ENCODE measurements at regions not wholly inside any gene's neighbourhood (a gene's known extent, or its start where the extent isn't known, plus 50 kb on each side); places are given as distances from the start of the nearest gene placed in this dataset.

DNA sequence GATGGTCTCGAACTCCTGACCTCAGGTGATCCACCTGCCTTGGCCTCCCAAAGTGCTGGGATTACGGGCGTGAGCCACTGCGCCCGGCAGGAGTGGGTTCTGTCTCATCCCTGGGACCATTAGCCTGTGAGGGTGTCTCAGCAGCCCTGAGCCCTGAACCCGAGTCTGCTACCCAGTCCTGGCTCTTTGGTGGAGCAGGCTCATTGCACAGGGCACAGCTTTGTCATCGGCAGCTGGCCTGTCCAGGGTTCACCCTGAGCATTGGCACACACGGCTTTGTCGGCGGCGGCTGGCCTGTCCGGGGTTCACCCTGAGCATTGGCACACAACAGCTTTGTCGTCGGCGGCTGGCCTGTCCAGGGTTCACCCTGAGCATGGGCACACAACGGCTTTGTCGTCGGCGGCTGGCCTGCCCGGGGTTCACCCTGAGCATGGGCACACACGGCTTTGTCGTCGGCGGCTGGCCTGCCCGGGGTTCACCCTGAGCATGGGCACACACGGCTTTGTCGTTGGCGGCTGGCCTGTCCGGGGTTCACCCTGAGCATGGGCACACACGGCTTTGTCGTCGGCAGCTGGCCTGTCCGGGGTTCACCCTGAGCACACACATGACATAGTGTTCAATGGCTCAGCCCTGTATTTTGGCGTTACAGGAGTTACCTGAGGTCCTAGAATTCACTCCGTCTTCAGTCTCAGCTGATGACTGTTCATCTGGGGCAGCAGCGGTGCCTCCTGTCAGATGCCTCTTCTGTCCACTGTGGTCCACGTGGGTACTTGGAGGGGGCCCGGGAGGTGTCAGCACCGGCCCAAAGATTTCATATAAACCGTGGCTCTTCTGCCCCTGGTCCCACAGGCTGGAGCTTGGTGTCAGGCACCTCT, 1082.5 kb downstream of the BRD1 start:
- no peak overlapping the region for H3K9ac ChIP-seq (ENCODE audit: low read depth in 1 of 2, low read length in 2 of 2)
- no peak overlapping the region for H3K27ac ChIP-seq (ENCODE audit: low read depth, low read length)
- no peaks in the 10 kb centered on the region for H3K9me3 ChIP-seq (ENCODE audit: control insufficient read depth in 1 of 2, low read length in 2 of 2)
- H3K36me3 ChIP-seq (ENCODE audit: control insufficient read depth in 1 of 2, insufficient read depth in 2 of 2, low read length in 2 of 2), result no peaks in the 10 kb centered on the region
- H3K27me3 ChIP-seq (ENCODE audit: control insufficient read depth in 1 of 2, insufficient read depth in 2 of 2, low read length in 2 of 2), result no peaks in the 10 kb centered on the region
- H3K4me3 ChIP-seq (ENCODE audit: low read depth in 1 of 2, low read length in 2 of 2), result no peak overlapping the region
- H3K4me1 ChIP-seq (ENCODE audit: control insufficient read depth in 1 of 2, insufficient read depth in 2 of 2, low read length in 2 of 2), result no peaks in the 10 kb centered on the region

DNA sequence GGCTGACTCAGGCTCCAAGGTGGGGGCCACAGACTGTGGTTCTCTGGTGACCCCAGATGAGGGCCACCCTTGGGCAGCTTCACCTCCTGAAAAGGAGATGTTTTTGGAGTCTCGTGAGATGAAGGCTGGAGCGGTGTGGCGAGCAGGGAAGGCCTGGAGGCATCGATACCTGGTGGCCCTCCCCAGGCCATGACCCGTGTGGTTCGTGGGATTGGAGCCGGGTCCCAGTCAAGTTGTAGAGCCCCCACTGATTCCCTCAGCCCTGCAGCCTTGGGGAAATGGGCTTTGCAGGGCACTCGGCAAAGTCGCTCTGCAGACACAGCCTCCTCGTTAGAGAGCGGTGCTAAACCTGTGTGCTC, 1083.4 kb downstream of the BRD1 start:
- H3K9ac ChIP-seq (ENCODE audit: low read depth in 1 of 2, low read length in 2 of 2), result no peak overlapping the region
- H3K4me3 ChIP-seq (ENCODE audit: low read depth in 1 of 2, low read length in 2 of 2), result no peak overlapping the region
- no peak overlapping the region for H3K27ac ChIP-seq (ENCODE audit: low read depth, low read length)
- no peaks in the 10 kb centered on the region for H3K4me1 ChIP-seq (ENCODE audit: control insufficient read depth in 1 of 2, insufficient read depth in 2 of 2, low read length in 2 of 2)
- H3K9me3 ChIP-seq (ENCODE audit: control insufficient read depth in 1 of 2, low read length in 2 of 2), result no peaks in the 10 kb centered on the region
- H3K36me3 ChIP-seq (ENCODE audit: control insufficient read depth in 1 of 2, insufficient read depth in 2 of 2, low read length in 2 of 2), result no peaks in the 10 kb centered on the region
- H3K27me3 ChIP-seq (ENCODE audit: control insufficient read depth in 1 of 2, insufficient read depth in 2 of 2, low read length in 2 of 2), result no peaks in the 10 kb centered on the region

DNA sequence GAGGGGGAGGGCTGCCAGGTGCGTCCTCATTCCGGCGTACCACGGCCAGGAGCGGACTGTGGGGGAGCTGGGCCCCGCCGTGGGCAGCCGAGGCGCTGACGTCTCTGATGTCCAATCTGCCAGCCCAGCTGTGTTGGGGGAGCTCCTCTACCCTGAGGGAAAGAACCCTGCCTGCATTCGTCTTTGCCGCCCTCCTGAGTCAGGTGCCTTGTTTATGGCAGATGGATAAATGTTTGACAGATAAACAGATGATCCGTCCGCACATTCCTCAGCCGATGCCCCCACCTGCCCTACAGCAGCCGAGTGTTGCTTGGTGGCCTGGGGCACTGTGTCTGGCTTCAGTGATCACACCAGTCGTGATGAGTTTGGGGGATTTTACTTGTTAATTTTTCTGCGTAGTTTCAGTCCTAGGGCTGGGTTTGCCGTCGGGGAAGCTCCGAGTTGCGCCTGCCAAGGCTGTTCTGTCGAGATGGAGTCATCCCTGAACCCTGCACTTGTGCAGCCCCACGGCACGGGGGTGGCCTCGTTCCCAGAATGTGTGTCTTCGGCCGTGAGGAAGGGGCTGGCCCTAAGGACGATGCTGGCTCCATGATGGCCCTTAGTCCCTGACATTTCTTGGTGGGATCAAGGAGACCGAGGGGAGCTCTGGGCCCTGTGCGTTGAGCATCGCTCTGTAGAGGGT, 1083.9 kb downstream of the BRD1 start:
- no peaks in the 10 kb centered on the region for H3K36me3 ChIP-seq (ENCODE audit: control insufficient read depth in 1 of 2, insufficient read depth in 2 of 2, low read length in 2 of 2)
- H3K27me3 ChIP-seq (ENCODE audit: control insufficient read depth in 1 of 2, insufficient read depth in 2 of 2, low read length in 2 of 2), result no peaks in the 10 kb centered on the region
- no peaks in the 10 kb centered on the region for H3K9me3 ChIP-seq (ENCODE audit: control insufficient read depth in 1 of 2, low read length in 2 of 2)
- no peaks in the 10 kb centered on the region for H3K4me1 ChIP-seq (ENCODE audit: control insufficient read depth in 1 of 2, insufficient read depth in 2 of 2, low read length in 2 of 2)
- H3K4me3 ChIP-seq (ENCODE audit: low read depth in 1 of 2, low read length in 2 of 2), result no peak overlapping the region
- no peak overlapping the region for H3K27ac ChIP-seq (ENCODE audit: low read depth, low read length)
- no peak overlapping the region for H3K9ac ChIP-seq (ENCODE audit: low read depth in 1 of 2, low read length in 2 of 2)

DNA sequence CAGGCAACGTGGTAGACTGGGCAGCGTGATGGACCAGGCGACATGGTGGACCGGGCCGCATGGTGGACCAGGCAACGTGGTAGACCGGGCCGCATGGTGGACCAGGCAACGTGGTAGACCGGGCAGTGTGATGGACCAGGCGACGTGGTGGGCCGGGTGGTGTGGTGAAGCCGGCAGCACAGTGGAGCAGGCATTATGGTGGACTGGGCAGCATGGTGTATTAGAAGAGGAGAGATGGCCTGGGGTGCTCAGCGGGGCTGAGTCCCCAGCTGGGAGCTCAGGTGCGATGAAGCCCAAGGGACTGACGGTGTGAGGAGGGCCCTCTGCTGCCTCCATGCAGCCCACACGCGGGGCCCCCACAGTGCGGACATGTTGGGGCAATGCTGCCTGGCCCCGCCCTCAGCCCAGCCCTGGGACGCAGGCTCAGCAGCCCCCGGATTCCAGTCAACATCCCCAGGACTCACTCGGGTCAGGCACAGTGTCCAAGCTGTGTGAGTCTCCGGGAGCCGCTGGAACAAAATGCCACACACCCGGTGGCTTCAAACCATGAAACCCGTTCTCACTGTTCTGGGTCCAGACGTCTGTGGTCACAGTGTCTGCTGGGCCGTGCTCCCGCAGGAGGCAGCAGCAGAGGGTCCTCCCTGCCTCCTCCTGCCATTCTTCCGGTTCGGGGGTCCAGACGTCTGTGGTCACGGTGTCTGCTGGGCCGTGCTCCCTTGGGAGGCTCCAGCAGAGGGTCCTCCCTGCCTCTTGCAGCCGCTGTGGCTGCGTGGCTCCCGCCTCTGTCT, 1084.9 kb downstream of the BRD1 start:
- Histone ChIP-seq H3K27me3 (ENCODE audit: control insufficient read depth in 1 of 2, insufficient read depth in 2 of 2, low read length in 2 of 2) (no peaks in the 10 kb centered on the region), H3K9ac (ENCODE audit: low read depth in 1 of 2, low read length in 2 of 2) (no peak overlapping the region), H3K36me3 (ENCODE audit: control insufficient read depth in 1 of 2, insufficient read depth in 2 of 2, low read length in 2 of 2) (no peaks in the 10 kb centered on the region)

DNA sequence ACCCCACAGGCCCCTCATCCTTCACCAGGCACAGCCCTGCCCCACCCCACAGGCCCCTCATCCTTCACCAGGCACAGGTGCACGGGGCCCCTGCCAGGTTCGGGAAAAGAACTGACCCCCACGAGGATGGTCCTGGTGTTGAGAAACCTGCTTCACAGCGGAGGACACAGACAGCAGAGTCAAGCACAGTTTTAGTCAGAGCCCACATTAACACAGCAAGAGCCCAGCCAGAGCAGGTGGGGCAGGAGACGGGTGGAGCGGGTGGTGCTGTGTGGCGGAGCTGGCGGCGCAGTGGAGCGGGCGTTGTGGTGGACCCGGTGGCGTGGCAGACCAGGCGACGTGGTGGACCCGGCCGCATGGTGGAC, 1085.5 kb downstream of the BRD1 start:
- Histone ChIP-seq H3K27ac (ENCODE audit: low read depth, low read length) (no peak overlapping the region), H3K36me3 (ENCODE audit: control insufficient read depth in 1 of 2, insufficient read depth in 2 of 2, low read length in 2 of 2) (no peaks in the 10 kb centered on the region), H3K27me3 (ENCODE audit: control insufficient read depth in 1 of 2, insufficient read depth in 2 of 2, low read length in 2 of 2) (no peaks in the 10 kb centered on the region), H3K9ac (ENCODE audit: low read depth in 1 of 2, low read length in 2 of 2) (no peak overlapping the region), H3K9me3 (ENCODE audit: control insufficient read depth in 1 of 2, low read length in 2 of 2) (no peaks in the 10 kb centered on the region), H3K4me1 (ENCODE audit: control insufficient read depth in 1 of 2, insufficient read depth in 2 of 2, low read length in 2 of 2) (no peaks in the 10 kb centered on the region), H3K4me3 (ENCODE audit: low read depth in 1 of 2, low read length in 2 of 2) (no peak overlapping the region)

More for the DNA sequence above, 1084.9 kb downstream of the BRD1 start:
- no peak overlapping the region for H3K27ac ChIP-seq (ENCODE audit: low read depth, low read length)
- H3K4me3 ChIP-seq (ENCODE audit: low read depth in 1 of 2, low read length in 2 of 2), result no peak overlapping the region
- no peaks in the 10 kb centered on the region for H3K4me1 ChIP-seq (ENCODE audit: control insufficient read depth in 1 of 2, insufficient read depth in 2 of 2, low read length in 2 of 2)
- no peaks in the 10 kb centered on the region for H3K9me3 ChIP-seq (ENCODE audit: control insufficient read depth in 1 of 2, low read length in 2 of 2)

DNA sequence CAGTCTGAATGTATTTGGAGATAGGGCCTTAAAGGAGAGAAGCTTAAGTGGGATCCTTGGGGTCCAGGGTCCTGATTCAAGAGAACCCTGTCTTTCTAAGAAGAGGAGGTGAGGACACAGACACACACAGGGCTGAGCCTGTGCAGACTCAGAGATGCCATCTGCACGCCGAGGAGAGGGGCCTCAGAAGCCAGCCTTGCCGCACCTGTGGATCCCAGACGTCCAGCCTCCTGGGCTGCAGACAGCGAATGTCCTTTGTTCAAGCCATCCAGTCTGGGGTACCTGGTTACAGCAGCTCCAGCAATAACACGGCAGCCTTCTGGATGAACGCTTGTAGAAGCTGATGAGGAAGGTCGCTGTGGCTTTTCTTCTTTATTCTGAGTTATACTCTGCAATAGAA, 1086.1 kb downstream of the BRD1 start:
- H3K9ac ChIP-seq (ENCODE audit: low read depth in 1 of 2, low read length in 2 of 2), result no peak overlapping the region
- no peaks in the 10 kb centered on the region for H3K27me3 ChIP-seq (ENCODE audit: control insufficient read depth in 1 of 2, insufficient read depth in 2 of 2, low read length in 2 of 2)
- H3K4me1 ChIP-seq (ENCODE audit: control insufficient read depth in 1 of 2, insufficient read depth in 2 of 2, low read length in 2 of 2), result no peaks in the 10 kb centered on the region

DNA sequence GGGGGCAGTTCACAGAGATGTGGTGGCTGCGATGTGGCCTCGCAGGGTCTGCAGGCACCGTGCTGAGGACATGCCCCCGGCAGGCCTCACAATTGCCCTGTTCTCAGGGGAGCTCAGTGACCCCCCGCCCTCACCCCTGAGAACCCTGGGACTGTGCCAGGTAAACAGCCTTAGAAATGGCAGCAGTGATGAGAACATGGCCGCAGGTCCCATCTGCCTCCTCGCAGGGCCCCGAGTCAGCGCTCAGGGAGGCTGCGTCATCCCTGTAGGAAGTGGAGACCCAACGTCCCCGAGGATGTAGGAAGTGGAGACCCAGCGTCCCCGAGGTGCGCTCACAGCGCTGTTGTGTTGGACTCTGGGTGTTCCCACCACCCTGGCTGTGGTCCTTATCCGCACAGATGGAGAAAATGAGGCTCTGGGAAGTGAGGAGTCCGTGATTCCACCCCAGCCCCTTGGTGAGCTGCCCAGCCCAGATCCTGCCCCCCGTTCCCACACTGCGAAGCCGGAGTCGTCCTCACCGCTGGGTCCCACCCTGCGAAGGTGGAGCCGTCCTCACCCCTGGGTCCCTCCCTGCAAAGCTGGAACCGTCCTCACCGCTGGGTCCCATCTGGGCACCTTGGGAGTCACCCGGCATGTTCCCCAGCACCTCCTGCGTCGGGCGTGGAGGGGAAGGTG, 1086.8 kb downstream of the BRD1 start:
- H3K4me1 ChIP-seq (ENCODE audit: control insufficient read depth in 1 of 2, insufficient read depth in 2 of 2, low read length in 2 of 2), result no peaks in the 10 kb centered on the region
- no peak overlapping the region for H3K9ac ChIP-seq (ENCODE audit: low read depth in 1 of 2, low read length in 2 of 2)
- H3K36me3 ChIP-seq (ENCODE audit: control insufficient read depth in 1 of 2, insufficient read depth in 2 of 2, low read length in 2 of 2), result no peaks in the 10 kb centered on the region
- no peak overlapping the region for H3K4me3 ChIP-seq (ENCODE audit: low read depth in 1 of 2, low read length in 2 of 2)
- no peak overlapping the region for H3K27ac ChIP-seq (ENCODE audit: low read depth, low read length)
- no peaks in the 10 kb centered on the region for H3K27me3 ChIP-seq (ENCODE audit: control insufficient read depth in 1 of 2, insufficient read depth in 2 of 2, low read length in 2 of 2)
- no peaks in the 10 kb centered on the region for H3K9me3 ChIP-seq (ENCODE audit: control insufficient read depth in 1 of 2, low read length in 2 of 2)

More for the DNA sequence above, 1086.1 kb downstream of the BRD1 start:
- no peaks in the 10 kb centered on the region for H3K36me3 ChIP-seq (ENCODE audit: control insufficient read depth in 1 of 2, insufficient read depth in 2 of 2, low read length in 2 of 2)
- no peak overlapping the region for H3K4me3 ChIP-seq (ENCODE audit: low read depth in 1 of 2, low read length in 2 of 2)
- H3K27ac ChIP-seq (ENCODE audit: low read depth, low read length), result no peak overlapping the region
- H3K9me3 ChIP-seq (ENCODE audit: control insufficient read depth in 1 of 2, low read length in 2 of 2), result no peaks in the 10 kb centered on the region

DNA sequence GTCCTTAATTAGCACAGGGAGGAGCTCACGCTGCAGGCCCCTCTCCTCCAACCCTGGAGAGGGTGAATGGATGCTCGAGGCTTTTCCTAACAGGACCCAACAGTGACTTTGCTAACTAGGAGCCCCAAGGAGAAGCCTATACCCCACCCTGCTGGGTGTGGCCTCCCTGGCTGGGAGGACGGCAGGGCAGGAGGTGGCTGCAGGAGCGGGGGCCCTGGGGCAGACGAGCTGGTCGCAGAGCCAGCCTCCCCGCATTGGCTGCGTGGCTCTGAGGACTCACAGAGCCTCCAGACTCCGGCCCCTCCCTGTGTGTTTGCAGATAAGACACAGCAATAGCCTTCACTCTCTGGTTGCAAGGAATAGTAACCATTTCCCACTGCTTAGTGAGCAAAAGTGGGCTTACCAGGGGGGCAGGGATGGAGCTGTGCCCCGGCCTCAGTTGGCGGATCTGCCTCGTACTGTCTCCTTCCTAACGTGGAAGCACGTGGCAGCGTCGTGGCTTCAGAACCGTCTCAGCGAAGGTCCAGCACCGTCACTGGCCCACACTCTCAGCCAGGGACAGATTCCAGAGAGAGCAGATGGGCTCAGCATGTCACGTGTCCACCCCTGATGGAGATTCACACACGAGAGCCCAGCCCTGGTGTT, 1087.5 kb downstream of the BRD1 start:
- no peak overlapping the region for H3K9ac ChIP-seq (ENCODE audit: low read depth in 1 of 2, low read length in 2 of 2)
- no peaks in the 10 kb centered on the region for H3K27me3 ChIP-seq (ENCODE audit: control insufficient read depth in 1 of 2, insufficient read depth in 2 of 2, low read length in 2 of 2)
- no peaks in the 10 kb centered on the region for H3K36me3 ChIP-seq (ENCODE audit: control insufficient read depth in 1 of 2, insufficient read depth in 2 of 2, low read length in 2 of 2)

DNA sequence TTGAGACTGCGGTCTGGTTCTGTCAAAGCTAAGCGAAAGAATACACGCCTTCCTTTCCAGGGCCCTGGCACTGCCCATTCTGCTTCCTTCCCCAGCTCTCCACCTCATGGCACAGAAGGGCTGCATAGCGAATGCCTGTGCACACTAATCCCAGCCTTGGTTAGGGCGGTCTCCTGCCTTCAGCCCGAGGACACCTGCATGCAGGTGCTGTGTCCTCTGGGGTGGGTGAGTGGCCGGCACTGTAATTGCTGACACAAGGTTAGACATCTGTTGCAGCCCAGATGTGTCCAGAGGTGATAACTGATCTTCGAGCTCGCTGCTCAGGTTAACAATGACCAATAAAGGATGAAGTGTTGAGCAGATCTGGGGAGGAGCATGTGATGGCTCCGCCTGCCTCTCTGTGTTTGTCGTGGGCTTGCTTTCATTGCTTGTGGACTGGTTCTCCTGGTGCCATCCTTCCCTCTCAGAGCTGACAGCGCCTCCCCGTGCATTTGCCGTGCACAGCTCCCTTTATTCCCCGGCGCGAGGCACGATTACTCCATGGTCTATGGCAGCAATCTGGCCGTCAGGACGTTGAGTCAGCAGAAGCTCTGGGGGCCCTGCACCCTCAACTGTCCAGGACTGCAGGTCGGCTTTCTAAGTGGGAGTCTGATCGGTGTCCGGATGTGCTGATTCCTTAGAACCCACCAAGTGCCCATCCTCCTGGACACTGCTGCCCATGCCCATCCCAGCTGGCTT, 1088.2 kb downstream of the BRD1 start:
- H3K27ac ChIP-seq (ENCODE audit: low read depth, low read length), result no peak overlapping the region
- no peaks in the 10 kb centered on the region for H3K9me3 ChIP-seq (ENCODE audit: control insufficient read depth in 1 of 2, low read length in 2 of 2)
- no peak overlapping the region for H3K9ac ChIP-seq (ENCODE audit: low read depth in 1 of 2, low read length in 2 of 2)
- H3K4me1 ChIP-seq (ENCODE audit: control insufficient read depth in 1 of 2, insufficient read depth in 2 of 2, low read length in 2 of 2), result no peaks in the 10 kb centered on the region
- no peaks in the 10 kb centered on the region for H3K27me3 ChIP-seq (ENCODE audit: control insufficient read depth in 1 of 2, insufficient read depth in 2 of 2, low read length in 2 of 2)
- no peaks in the 10 kb centered on the region for H3K36me3 ChIP-seq (ENCODE audit: control insufficient read depth in 1 of 2, insufficient read depth in 2 of 2, low read length in 2 of 2)
- no peak overlapping the region for H3K4me3 ChIP-seq (ENCODE audit: low read depth in 1 of 2, low read length in 2 of 2)

More for the DNA sequence above, 1087.5 kb downstream of the BRD1 start:
- Histone ChIP-seq H3K9me3 (ENCODE audit: control insufficient read depth in 1 of 2, low read length in 2 of 2) (no peaks in the 10 kb centered on the region), H3K4me1 (ENCODE audit: control insufficient read depth in 1 of 2, insufficient read depth in 2 of 2, low read length in 2 of 2) (no peaks in the 10 kb centered on the region), H3K4me3 (ENCODE audit: low read depth in 1 of 2, low read length in 2 of 2) (no peak overlapping the region), H3K27ac (ENCODE audit: low read depth, low read length) (no peak overlapping the region)

All from duodenal mucosa (tissue), 2 donors.